GM21723 (cell line): ENCODE measurements at regions not wholly inside any gene's neighbourhood (a gene's known extent, or its start where the extent isn't known, plus 50 kb on each side); places are given as distances from the start of the nearest gene placed in this dataset.
"Not testable (repeated sequence)": the region's sequence is repeated elsewhere in the genome, so short reads cannot be mapped to it uniquely, and the experiment has no call there.

Experiments used
- ATAC-seq: cut with Tn5 transposase; IDR thresholded peaks from one replicate; pipeline ENCODE4 v1.9.1; 2021; ENCODE audit warnings: mild to moderate bottlenecking, moderate library complexity; ENCODE audit not compliant: unreplicated experiment

DNA sequence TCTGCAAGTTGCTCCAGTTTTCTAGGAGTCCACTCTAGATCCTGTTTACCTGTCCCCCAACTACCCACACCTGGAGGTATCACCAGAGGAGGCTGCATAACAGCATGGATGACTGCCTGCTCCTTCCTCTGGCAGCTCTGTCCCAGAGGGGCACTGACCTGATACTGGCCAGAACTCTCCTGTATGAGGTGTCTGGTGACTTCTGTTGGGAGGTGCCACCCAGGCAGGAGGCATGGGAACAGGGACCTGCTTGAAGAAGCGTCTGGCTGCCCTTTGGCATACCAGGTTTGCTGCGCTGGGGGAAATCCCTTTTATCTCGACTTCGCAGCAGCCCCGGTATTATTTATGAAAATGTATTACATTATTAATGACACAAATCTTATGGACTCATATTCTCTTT, 1163.6 kb downstream of the NSUN3 start:
- no peak for ATAC-seq

- ATAC-seq, result no peak
Observed at GRCh38 chr3:95227092-95227491, 1164.2 kb downstream of the NSUN3 start.

DNA sequence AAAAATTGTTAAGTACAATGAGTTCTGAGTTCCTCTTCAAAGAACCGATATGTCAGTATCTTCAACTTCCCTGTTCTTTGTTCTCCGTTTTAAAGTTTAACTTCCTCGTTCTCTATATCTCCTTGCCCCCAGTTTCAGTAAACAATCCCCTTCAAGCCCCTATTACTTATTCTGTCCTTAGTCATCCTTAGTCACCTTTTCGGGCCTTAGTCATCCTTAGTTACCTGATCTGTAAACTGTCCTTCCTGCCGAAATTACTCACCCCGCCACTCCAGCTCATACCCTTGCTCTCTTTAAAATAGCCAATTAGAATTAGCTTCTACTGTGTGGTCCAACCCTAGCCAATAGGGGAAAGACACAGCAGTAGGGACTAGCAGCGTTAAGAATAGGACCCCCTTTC, 1165.6 kb downstream of the NSUN3 start:
- no peak for ATAC-seq

DNA sequence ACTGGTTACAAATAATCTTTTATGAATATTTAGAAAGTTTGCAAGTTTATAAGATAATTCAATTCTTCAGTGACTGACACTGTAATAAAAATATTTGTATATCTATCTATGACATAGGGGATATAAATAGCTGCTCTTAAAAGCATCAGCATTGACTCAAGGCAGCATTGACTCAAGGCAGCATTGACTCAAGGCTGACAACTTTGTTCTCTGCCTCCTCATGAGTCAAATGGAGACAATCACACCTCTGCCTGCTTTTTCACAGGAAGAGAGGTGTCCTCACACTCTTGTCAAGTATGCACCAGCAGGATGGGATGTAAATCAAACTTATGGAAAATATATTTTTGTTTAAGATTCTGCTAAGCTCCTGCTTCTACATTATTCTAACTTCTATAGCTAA, 1173.1 kb downstream of the NSUN3 start:
- no peak for ATAC-seq

DNA sequence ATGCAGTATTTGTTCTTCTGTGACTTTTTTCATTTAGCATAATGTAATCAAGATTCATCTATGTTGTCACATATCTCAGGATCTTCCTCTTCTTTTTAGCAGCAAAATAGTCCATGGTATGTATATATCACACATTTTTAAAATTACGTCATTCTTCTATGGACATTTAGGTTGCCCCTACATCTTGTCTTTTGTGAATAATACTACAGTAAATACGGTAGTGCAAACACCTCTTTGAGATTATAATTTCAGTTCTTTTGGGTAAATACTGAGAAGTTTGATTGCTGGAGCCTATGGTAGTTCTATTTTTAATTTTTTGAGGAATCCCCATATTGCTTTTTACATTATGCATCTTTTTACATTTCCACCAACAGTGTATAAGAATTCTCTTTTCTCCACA, 1174.9 kb downstream of the NSUN3 start:
- no peak for ATAC-seq

DNA sequence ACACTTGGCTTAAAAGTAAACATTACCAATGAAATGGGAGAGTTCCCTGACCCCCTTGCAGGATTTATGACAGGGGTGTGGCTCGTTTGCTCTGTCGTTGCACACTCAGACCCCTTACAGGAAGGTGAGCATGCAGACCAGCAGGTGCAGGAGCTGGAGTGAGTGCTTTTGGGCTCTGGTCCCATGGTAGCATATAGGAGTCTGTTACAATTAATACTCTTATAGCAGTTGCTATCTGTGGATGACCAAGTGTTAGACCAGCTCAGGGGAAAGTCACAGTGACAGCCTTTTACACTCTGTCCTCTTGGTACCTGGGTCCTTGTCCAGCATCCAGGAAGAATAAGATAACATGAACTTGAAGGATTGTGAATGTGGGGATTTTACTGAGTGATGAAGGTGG, 1177.5 kb downstream of the NSUN3 start:
- no peak for ATAC-seq

GRCh38 chr3:95241256-95241655, 1178.4 kb downstream of the NSUN3 start:
- ATAC-seq, result not testable (repeated sequence)

- ATAC-seq, result no peak
Observed at GRCh38 chr3:95246413-95246812, 1183.6 kb downstream of the NSUN3 start.

DNA sequence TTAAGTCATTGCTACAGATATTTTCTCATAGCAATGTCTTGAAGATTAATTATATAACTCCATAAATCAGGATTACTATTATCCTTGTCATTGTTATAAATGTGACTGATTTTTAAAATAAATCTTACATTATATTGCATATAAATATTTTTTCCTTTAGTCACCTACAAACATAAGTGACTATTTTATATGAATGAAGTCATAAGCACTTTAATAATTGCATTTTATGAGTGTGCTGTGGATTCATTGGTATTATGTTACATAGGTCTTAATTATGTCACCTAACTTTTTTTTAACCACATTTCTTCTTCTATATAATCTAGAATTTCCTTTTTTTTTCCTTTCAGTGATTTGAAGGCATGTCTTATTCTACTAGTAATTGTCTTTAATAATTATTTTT, 1191.2 kb downstream of the NSUN3 start:
- no peak for ATAC-seq

- no peak for ATAC-seq
Observed at GRCh38 chr3:95254758-95255157, 1191.9 kb downstream of the NSUN3 start.

DNA sequence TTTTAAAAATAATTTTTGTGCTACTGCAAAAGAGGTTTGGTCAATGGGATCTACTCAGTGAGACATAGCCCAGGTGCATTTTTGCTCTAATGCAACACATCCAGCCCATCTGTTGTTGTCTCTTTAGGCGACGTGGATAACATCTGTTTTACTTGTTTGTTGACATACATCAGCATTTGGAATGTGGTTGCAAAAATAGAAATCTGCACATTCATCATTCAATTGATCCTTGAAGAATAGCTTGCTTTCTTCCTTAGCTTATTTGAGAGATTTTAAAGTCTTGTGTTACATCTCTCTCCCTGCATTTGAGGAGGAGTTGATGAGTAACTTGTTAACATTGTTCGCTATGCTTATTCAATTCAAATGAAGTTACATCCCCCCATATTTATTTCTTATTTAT, 1202.3 kb downstream of the NSUN3 start:
- ATAC-seq, result no peak

- no peak for ATAC-seq
Observed at GRCh38 chr3:95271395-95271794, 1208.5 kb downstream of the NSUN3 start.

- ATAC-seq, result no peak
Observed at GRCh38 chr3:95272166-95272565, 1209.3 kb downstream of the NSUN3 start.

DNA sequence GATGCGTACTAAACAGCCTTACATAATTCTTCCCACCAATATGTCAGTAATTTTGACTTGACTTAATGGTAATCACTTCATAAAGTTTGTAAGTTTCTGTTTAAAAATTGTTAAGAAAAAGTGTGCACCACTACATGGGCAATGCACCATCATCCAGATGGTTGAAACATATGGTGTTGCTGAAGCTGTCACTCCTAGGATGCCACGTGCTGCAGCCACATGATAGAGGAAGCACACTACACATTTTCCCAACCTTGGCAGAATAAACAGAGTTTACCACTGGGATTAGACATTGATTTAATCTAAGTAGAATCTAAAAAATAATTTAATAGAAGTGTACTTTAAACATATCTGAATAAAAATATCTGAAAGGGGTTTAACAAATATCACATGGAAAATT, 1209.9 kb downstream of the NSUN3 start:
- ATAC-seq, result no peak

GRCh38 chr3:95277613-95278012, 1214.8 kb downstream of the NSUN3 start:
- no peak for ATAC-seq

DNA sequence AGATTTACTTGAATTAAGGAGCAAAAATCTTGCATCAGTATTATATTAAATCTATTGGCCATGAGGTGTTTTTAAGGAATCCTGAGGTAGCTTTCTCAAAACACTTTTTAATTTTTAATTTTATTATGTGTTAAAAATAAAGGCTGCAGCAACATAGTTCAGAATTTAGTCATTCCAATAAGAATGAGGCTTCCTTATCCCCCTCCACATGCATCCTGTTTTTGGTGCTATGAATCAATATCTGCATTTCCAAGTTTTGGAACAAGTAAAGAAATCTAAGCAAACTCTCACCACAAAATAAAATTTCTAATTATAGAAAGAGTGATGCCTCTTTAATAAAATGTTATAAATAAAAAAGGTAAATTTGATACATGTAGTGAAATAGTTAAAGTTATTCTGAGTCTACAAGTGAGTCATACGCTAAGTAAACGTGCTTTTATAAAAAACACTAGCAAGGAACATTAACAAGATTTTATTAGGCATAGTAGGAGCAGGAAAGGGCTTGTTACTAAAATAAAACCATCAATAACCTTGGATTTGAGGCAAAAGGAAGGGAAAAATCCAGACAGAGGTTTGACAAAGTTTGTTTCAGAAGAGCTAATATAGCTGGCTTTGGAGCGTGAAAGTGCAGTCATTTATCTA, 1218.0 kb downstream of the NSUN3 start:
- ATAC-seq, result no peak

GRCh38 chr3:95289295-95289694, 1226.4 kb downstream of the NSUN3 start:
- ATAC-seq, result no peak

- no peak for ATAC-seq
Observed at GRCh38 chr3:95297581-95297980, 1234.7 kb downstream of the NSUN3 start.

DNA sequence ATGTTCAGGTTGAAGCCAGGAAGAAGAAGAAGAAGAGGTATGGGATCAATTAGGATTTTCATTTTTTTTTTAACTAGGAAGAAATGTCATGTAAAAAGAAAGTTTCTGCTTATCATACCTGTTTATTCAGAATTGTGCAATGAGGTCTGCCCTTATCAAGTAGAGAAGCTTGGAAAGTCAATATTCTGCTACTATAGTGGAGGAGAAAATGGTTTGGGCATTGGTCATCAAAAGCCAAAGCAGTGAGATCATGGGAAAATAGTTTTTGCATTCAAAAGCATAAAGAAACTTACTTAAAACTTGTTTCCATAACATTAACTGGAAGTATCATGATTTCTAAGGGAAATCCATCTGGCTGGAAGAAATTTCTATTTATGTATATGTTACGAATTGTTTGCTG, 1239.2 kb downstream of the NSUN3 start:
- no peak for ATAC-seq

DNA sequence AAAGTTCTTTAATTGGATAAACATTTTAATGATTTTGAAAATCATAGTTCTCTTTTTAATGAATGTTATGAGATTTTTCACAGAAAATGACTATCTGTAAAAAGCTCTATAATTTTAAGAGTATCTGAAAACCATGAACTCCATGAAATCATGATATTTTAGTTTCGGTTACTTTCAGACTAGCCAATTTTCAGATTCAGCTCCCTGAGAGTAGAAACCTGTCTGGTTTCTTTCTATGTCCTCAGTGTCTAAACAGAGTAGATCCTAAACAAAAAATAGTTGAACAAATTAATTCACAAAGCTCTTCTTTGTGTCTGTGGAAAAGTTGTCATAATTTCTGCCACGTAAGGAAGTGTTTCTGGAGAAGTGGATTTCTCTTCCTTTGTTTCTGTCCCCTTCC, 1247.7 kb downstream of the NSUN3 start:
- ATAC-seq, result no peak

DNA sequence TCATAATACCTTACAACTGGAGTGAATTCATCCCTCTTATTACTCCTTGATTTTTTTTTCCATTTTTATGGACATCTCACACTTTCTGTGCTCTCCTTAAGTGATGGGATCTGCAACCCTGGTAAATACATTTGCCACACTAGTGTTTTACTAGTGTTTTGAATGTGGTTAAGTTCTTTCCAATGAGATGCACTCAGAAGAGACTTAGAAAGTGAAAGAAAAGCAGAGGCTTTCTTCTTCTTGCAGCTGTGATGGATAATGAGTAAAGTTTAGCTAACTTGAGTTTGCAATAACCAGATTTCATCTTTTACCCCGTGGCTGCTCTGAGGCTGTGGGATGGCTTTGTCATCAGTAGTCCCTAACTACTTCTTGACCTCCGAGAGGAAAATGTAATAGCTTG, 1248.4 kb downstream of the NSUN3 start:
- ATAC-seq, result no peak

DNA sequence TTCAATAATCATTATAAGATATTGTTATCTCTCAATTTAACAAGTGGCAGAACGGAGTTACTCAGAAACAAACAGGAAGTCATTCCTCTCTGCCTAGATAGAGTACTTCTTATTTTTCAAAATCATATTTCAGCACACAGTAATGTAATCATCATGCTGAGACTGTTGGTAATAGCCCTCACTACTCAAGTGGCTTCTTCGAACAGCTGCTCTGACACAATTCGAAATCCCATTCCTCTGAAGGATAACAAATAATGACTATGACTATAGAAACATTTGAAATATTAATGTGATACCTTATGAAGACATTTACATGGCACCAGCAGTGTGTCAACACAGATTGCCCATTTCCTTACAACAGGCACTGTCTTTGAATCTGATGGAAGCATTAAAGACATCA, 1249.8 kb downstream of the NSUN3 start:
- no peak for ATAC-seq

GRCh38 chr3:95319921-95320494, 1257.1 kb downstream of the NSUN3 start:
- no peak for ATAC-seq
